IPS DF 4.7 (cell line): ENCODE measurements at regions not wholly inside any gene's neighbourhood (a gene's known extent, or its start where the extent isn't known, plus 50 kb on each side); places are given as distances from the start of the nearest gene placed in this dataset.
A peak's percentile ranks its signal among the peaks of the same experiment; 100 is the strongest.

ENCODE experiments used
- DNase-seq: peaks from one replicate; pipeline ENCODE4 v3.0.0-alpha.2; 2013; ENCODE audit warnings: low spot score; ENCODE audit errors: extremely low read depth

- no peak for DNase-seq
Observed at GRCh38 chrX:15191830-15192229, 78.1 kb downstream of the ASB9 start.

GRCh38 chrX:15188039-15188438 is 81.8 kb downstream of the ASB9 start:
- no peak for DNase-seq

GRCh38 chrX:15177316-15177715 is 92.6 kb downstream of the ASB9 start:
- DNase-seq: no peak

- no peak for DNase-seq
Observed at GRCh38 chrX:15173411-15173810, 96.5 kb downstream of the ASB9 start.

- no peak for DNase-seq
Observed at GRCh38 chrX:15170927-15171326, 99.0 kb downstream of the ASB9 start.

GRCh38 chrX:15167826-15168225 is 102.1 kb downstream of the ASB9 start:
- DNase-seq: no peak

GRCh38 chrX:15165832-15166231 is 104.1 kb downstream of the ASB9 start:
- no peak for DNase-seq

- DNase-seq: no peak
Observed at GRCh38 chrX:15163131-15163530, 106.8 kb downstream of the ASB9 start.

GRCh38 chrX:15160558-15161095 is 109.3 kb downstream of the ASB9 start:
- no peak for DNase-seq

GRCh38 chrX:15158736-15159406 is 111.0 kb downstream of the ASB9 start:
- DNase-seq: no peak

- no peak for DNase-seq
Observed at GRCh38 chrX:15158350-15158735, 111.5 kb downstream of the ASB9 start.

GRCh38 chrX:15157624-15158023 is 112.3 kb downstream of the ASB9 start:
- DNase-seq: no peak

GRCh38 chrX:15151267-15152186 is 118.4 kb downstream of the ASB9 start:
- no peak for DNase-seq

- no peak for DNase-seq
Observed at GRCh38 chrX:15150586-15150985, 119.3 kb downstream of the ASB9 start.

GRCh38 chrX:15146515-15146914 is 123.4 kb downstream of the ASB9 start:
- DNase-seq: no peak

GRCh38 chrX:15143825-15144121 is 126.1 kb downstream of the ASB9 start:
- no peak for DNase-seq

- peak; percentile 5 for DNase-seq
Observed at GRCh38 chrX:15143050-15143824, 126.6 kb downstream of the ASB9 start.

- no peak for DNase-seq
Observed at GRCh38 chrX:15142084-15142715, 127.7 kb downstream of the ASB9 start.

- DNase-seq: no peak
Observed at GRCh38 chrX:15136795-15137194, 133.1 kb downstream of the ASB9 start.

GRCh38 chrX:15129412-15129811 is 140.5 kb downstream of the ASB9 start:
- DNase-seq: no peak

- no peak for DNase-seq
Observed at GRCh38 chrX:15128861-15129260, 141.0 kb downstream of the ASB9 start.
